ENCODE measurements at regions not wholly inside any gene's neighbourhood (a gene's known extent, or its start where the extent isn't known, plus 50 kb on each side); places are given as distances from the start of the nearest gene placed in this dataset.

GRCh38 chr4:125043486-125043885, 271.3 kb upstream of the FAT4 start:
- no peak for DNase-seq (ENCODE audit: low read depth, low spot score)
- Histone ChIP-seq H3K4me2 (ENCODE audit: insufficient read depth, low read length) (no peak overlapping the region), H3K36me3 (ENCODE audit: control insufficient read depth in 2 of 2, extremely low read depth in 1 of 2, insufficient read depth in 2 of 2, low read length in 2 of 2) (no peaks in the 10 kb centered on the region), H3K9me3 (replicated peaks; ENCODE audit: control insufficient read depth, insufficient read depth, low read length) (no peaks in the 10 kb centered on the region), H3K27ac (ENCODE audit: insufficient read depth, low read depth, low read length) (no peak overlapping the region), H3K4me1 (ENCODE audit: control insufficient read depth, extremely low read depth, insufficient read depth, low read length) (no peaks in the 10 kb centered on the region), H3K4me3 (replicated peaks in 1 of 3; ENCODE audit: insufficient read depth in 1 of 3, low read depth in 1 of 3, low read length in 3 of 3) (no peak overlapping the region), H3K79me2 (ENCODE audit: control insufficient read depth, insufficient read depth, low read length) (no peaks in the 10 kb centered on the region), H3K9ac (replicated peaks; ENCODE audit: extremely low read depth, insufficient read depth, low read length) (no peak overlapping the region), H3K27me3 (ENCODE audit: control insufficient read depth in 2 of 2, insufficient read depth in 2 of 2, low read length in 2 of 2) (no peaks in the 10 kb centered on the region), H3K9me1 (replicated peaks; ENCODE audit: control insufficient read depth, extremely low read depth, insufficient read depth, low read length) (no peaks in the 10 kb centered on the region), H4K20me1 (replicated peaks; ENCODE audit: control insufficient read depth, extremely low read depth, insufficient read depth, low read length) (no peaks in the 10 kb centered on the region), H2AFZ (ENCODE audit: low read depth, low read length) (no peak overlapping the region)
- BruUV-seq (replicated peaks) = no TSS peak
- intact Hi-C loops (cut with micrococcal nuclease) (no loop called here), dilution Hi-C loops (cut with MboI; ENCODE audit: extremely low pct_ligation_motif_present, low sequenced_read_pairs) (no loop called here)
- ChIA-PET POLR2A (no interaction called here), CTCF (interaction anchor here (1.4 to 1.5 kb wide), 2 partner anchors 19 to 53 kb away, joined by 3 read pairs; no protein-coding TSS in a partner anchor)
- FAIRE-seq = no peak
- TF ChIP-seq GATA2 (IDR thresholded peaks at IDR 0.05; ENCODE audit: insufficient read depth, insufficient read length, low read depth, low read length) (no peak), POLR2AphosphoS5 (IDR thresholded peaks at IDR 0.05; ENCODE audit: insufficient read depth, low read depth, low read length) (no peak), JUN (IDR thresholded peaks at IDR 0.05; ENCODE audit: borderline replicate concordance, insufficient read depth, insufficient read length, low read depth) (no peak), EZH2 (IDR thresholded peaks at IDR 0.05; ENCODE audit: borderline replicate concordance, low read depth, low read length, severe bottlenecking) (no peak), FOS (IDR thresholded peaks at IDR 0.05; ENCODE audit: borderline replicate concordance, insufficient read depth, low read length) (no peak), MYC (IDR thresholded peaks at IDR 0.05; ENCODE audit: low read depth, low read length) (no peak), POLR2A (IDR thresholded peaks at IDR 0.05; ENCODE audit: low read depth, low read length) (no peak)
- TF ChIP-seq, protein P1, sequence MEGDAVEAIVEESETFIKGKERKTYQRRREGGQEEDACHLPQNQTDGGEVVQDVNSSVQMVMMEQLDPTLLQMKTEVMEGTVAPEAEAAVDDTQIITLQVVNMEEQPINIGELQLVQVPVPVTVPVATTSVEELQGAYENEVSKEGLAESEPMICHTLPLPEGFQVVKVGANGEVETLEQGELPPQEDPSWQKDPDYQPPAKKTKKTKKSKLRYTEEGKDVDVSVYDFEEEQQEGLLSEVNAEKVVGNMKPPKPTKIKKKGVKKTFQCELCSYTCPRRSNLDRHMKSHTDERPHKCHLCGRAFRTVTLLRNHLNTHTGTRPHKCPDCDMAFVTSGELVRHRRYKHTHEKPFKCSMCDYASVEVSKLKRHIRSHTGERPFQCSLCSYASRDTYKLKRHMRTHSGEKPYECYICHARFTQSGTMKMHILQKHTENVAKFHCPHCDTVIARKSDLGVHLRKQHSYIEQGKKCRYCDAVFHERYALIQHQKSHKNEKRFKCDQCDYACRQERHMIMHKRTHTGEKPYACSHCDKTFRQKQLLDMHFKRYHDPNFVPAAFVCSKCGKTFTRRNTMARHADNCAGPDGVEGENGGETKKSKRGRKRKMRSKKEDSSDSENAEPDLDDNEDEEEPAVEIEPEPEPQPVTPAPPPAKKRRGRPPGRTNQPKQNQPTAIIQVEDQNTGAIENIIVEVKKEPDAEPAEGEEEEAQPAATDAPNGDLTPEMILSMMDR (IDR thresholded peaks at IDR 0.05; ENCODE audit: extremely low read depth in 1 of 2, insufficient read depth in 1 of 2, low read depth in 1 of 2, low read length in 2 of 2) = no peak
- TF ChIP-seq, protein P2, sequence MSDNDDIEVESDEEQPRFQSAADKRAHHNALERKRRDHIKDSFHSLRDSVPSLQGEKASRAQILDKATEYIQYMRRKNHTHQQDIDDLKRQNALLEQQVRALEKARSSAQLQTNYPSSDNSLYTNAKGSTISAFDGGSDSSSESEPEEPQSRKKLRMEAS (IDR thresholded peaks at IDR 0.05; ENCODE audit: insufficient read depth, insufficient read length) = no peak
